Fibroblast of lung (primary cell): ENCODE measurements at regions not wholly inside any gene's neighbourhood (a gene's known extent, or its start where the extent isn't known, plus 50 kb on each side); places are given as distances from the start of the nearest gene placed in this dataset.

Source experiments
- EZH2 ChIP-seq: IDR thresholded peaks from 2 replicates; pipeline ENCODE4 v1.5.1; 2012; ENCODE audit warnings: low read length, control low read depth, mild to moderate bottlenecking; ENCODE audit errors: missing control alignments
- TF ChIP-seq, protein P1 (sequence below), 2 donors: IDR thresholded peaks in 1 of 2; conservative IDR thresholded peaks in 1 of 2; 1 replicate in 1 of 2; 2 replicates in 1 of 2; pipeline ENCODE4 v1.5.1; 2011 to 2012; ENCODE audit warnings: low read length in 2 of 2, control low read depth in 1 of 2, inconsistent platforms in 1 of 2, low read depth in 1 of 2, mild to moderate bottlenecking in 1 of 2

DNA sequence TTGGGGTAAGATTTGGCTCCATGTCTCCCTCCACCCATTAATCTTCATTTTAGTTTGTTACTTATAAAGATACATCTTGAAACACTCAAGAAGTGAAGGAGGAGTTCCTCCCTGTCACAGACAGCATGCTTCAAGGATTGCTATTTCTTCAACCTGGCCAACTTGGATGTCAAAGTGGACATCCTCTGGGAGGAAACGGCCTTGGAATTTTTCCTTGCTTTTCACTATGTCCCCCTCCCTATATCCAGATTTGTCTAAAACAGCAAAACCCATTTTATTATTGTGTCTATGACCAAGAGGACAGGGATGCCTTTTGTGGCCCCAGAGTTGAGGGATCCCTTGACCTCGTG is 242.9 kb downstream of the LPIN1 start:
- TF ChIP-seq, protein P1, sequence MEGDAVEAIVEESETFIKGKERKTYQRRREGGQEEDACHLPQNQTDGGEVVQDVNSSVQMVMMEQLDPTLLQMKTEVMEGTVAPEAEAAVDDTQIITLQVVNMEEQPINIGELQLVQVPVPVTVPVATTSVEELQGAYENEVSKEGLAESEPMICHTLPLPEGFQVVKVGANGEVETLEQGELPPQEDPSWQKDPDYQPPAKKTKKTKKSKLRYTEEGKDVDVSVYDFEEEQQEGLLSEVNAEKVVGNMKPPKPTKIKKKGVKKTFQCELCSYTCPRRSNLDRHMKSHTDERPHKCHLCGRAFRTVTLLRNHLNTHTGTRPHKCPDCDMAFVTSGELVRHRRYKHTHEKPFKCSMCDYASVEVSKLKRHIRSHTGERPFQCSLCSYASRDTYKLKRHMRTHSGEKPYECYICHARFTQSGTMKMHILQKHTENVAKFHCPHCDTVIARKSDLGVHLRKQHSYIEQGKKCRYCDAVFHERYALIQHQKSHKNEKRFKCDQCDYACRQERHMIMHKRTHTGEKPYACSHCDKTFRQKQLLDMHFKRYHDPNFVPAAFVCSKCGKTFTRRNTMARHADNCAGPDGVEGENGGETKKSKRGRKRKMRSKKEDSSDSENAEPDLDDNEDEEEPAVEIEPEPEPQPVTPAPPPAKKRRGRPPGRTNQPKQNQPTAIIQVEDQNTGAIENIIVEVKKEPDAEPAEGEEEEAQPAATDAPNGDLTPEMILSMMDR (conservative IDR thresholded peaks at IDR 0.05 in 1 of 2, IDR thresholded peaks at IDR 0.05 in 1 of 2; ENCODE audit: low read depth in 1 of 2, low read length in 2 of 2): no peak
- TF ChIP-seq EZH2: no peak
